ENCODE measurements at regions not wholly inside any gene's neighbourhood (a gene's known extent, or its start where the extent isn't known, plus 50 kb on each side); places are given as distances from the start of the nearest gene placed in this dataset.
"Not testable (repeated sequence)": the region's sequence is repeated elsewhere in the genome, so short reads cannot be mapped to it uniquely, and the experiment has no call there.

GRCh38 chr2:8500124-8501054 is 181.5 kb upstream of the ID2 start:
- no peak for DNase-seq

DNA sequence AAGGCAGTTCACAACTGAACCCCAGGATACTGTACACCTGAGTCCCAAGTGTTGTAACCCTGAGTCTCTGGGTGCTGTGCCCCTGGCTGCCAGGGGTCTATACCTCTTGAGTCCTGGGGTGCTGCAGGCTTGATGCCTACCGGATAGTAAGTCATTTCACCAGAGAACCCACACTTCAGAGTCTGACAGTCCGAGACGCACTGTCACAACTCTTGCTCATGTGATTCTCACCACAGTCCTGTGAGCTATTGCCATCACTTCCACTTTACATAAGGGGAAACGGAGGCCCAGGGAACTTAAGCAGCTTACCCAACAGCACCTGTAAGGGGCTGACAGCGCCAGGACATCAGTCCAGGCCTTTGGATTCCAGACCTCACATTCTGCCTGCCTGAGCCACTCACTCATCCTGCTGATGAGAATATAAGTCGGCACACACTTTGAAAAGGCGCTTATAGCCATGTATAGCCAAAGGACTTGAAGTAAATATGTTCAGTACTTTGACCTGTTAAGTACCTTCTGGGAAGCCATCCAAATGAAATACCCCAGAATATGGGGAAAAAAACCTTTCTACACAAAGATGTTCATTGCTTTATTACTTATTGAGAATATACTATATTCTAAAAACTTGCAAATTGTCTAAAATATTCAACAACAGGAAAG is 180.7 kb upstream of the ID2 start:
- DNase-seq: no peak

- no peak for DNase-seq
Measured at GRCh38 chr2:8502316-8502715, 179.5 kb upstream of the ID2 start.

DNA sequence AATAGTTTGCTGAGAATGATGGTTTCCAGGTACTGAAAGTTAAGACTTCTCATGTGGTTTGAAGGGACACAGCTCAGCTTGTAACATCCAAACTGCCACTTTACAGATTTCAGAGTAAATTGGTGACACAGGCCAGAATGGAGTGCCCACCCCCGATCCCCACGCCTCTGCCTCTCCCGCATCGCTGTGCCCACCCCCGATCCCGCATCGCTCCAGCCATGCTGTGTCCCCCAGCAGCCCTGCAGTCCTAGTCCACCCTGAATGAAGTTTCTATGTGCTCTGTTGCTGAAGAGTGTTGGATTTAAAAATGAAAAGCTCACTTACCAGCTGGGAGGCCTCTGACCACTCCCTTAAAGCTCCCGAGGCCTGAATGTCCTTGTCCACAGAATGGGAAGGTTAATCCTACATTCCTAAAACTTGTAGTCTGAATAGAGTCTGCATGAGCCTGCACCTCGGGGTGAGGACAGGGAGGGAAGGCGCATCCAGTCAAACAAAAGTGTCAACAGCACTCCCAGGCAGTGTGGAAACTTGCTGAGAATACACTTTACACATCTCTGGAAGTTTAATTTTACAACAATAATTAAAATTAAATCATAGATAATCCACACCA is 176.4 kb upstream of the ID2 start:
- no peak for DNase-seq

GRCh38 chr2:8506746-8507145 is 175.1 kb upstream of the ID2 start:
- DNase-seq: no peak

- DNase-seq: no peak
Measured at GRCh38 chr2:8508766-8509165, 173.1 kb upstream of the ID2 start.

DNA sequence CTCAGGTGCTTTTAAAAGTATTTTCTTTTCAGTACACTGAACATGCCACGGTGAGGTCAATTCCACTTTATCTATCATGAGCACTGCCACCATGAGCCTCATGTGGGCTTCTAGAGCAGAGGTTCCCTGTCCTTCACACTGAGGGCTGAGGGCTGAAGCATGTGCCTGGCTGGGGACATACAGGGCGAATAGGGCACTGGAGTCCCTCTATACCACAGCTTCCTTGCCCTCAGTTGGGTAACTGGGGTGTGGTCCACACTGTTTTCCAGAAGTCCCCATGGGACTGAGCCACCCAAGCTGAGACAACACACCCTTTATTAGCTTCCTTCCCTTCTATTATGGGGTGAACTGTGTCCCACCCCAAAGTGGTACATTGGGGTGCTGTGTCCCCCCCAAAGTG is 172.2 kb upstream of the ID2 start:
- DNase-seq: no peak

GRCh38 chr2:8510055-8510454 is 171.8 kb upstream of the ID2 start:
- not testable (repeated sequence) for DNase-seq

- DNase-seq: no peak
Measured at GRCh38 chr2:8510519-8510918, 171.3 kb upstream of the ID2 start.

GRCh38 chr2:8511868-8512612 is 169.8 kb upstream of the ID2 start:
- peak; percentile 71 for DNase-seq

- DNase-seq: no peak
Measured at GRCh38 chr2:8513601-8514273, 168.1 kb upstream of the ID2 start.

DNA sequence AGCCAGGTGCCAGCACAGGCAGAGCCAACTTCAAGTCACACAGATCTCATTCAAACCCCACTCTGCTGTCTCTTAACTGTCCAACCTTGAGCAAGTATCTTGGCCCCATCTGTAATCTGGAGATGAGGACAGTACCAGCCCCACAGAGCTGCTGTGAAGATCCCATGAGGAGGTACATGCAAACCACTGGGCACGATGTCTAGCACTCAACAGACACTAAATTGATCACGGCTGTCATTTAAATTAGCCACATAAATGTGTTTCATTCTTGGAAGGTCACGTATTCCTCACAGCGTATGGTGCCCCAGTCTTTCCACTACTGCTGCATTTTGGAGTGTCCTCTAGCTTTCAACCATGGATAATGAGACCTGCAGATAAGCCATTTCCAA is 167.6 kb upstream of the ID2 start:
- no peak for DNase-seq

DNA sequence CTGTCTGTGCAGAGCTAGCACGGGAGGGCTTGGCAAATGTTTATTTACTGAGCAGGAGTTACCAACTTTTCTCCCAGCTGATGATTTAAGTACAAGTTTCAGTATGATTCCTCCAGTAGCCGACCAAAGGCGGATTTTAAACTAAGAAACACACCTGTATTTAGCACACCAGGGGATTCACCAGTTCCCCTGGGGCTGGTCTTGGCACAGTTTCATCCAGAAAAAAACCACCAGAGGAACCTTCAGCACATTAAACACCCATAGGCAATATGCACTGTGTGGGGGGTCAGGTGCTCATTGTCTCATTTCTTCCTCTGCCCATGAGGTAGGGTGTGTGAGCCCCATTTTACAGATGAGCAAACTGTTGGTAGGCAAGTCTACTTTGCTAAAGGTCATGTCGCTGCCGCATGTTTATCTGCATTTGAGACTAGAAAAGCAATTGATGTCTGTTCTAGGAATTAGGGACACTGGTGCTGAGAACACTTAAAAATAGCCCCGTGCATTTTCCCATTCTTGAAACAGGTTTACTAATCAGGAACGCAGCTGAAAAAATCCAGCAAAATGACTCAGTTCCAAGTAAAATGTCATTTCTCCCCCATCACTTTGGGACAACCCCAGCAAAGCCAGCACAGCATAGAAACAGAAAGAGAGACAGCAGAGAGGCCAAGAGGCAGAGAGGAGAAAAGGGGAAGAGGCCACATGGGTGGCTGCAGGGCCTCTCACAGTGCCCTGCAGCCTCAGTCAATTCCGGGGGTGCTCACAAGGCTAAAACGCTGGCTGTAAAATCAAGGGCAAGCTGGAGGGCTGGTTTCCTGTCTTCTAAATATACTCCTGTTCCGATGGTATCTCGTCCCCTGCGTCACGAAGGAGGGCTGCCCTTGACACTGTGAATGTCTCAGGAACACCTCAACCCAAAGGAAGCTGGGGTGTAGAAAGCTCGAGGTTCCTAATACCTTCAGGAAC is 166.8 kb upstream of the ID2 start:
- DNase-seq: peak; percentile 91

GRCh38 chr2:8515864-8516533 is 165.9 kb upstream of the ID2 start:
- DNase-seq: no peak

- DNase-seq: no peak
Measured at GRCh38 chr2:8517850-8518498, 163.9 kb upstream of the ID2 start.

- no peak for DNase-seq
Measured at GRCh38 chr2:8518979-8519668, 162.7 kb upstream of the ID2 start.

GRCh38 chr2:8520791-8521344 is 161.0 kb upstream of the ID2 start:
- DNase-seq: no peak

- no peak for DNase-seq
Measured at GRCh38 chr2:8522687-8523086, 159.2 kb upstream of the ID2 start.

DNA sequence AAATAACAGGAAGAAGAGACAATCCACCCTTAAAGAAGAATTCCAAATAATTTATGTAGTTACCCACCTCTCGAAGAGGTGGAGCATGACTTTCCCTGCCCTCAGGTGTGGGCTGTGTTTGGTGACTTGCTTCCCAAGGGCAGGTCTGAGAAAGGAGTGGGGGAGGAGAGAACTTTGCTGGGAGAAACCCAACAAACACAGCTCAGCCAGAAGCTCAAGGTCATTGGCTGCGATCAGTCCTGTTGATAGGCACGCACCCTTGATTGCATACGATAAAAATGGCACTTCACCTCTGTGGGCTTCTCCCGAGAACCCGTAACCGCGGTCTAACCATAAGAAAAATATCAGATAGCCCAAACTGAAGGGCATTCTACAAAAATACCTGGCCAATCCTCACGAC is 157.5 kb upstream of the ID2 start:
- no peak for DNase-seq
